H1 (cell line): ENCODE measurements at regions not wholly inside any gene's neighbourhood (a gene's known extent, or its start where the extent isn't known, plus 50 kb on each side); places are given as distances from the start of the nearest gene placed in this dataset.

Experiments used
- BRCA1 ChIP-seq: IDR thresholded peaks from 2 replicates; pipeline ENCODE4 v1.6.1; 2012; ENCODE audit warnings: low read depth, low read length, improper control_type of control experiment
- CBX8 ChIP-seq: fragments of 300-800, 300-1000 bp; sonication (generic); IDR thresholded peaks from 2 replicates; pipeline ENCODE4 v1.7.1; 2016; ENCODE audit warnings: low read depth, low read length, borderline replicate concordance
- CHD1 ChIP-seq: IDR thresholded peaks from 2 replicates; pipeline ENCODE4 v1.6.1; 2012; ENCODE audit warnings: low read depth, low read length, improper control_type of control experiment
- CHD2 ChIP-seq: IDR thresholded peaks from 2 replicates; pipeline ENCODE4 v1.6.1; 2012; ENCODE audit warnings: low read length, improper control_type of control experiment
- CTCF ChIP-seq, 3 experiments: IDR thresholded peaks; 1 replicate in 2 of 3; 2 replicates in 1 of 3; pipeline versions ENCODE4 v1.5.1 to v1.6.1; 2011; ENCODE audit warnings: low read length in 3 of 3, mild to moderate bottlenecking in 3 of 3, inconsistent platforms in 2 of 3, low read depth in 1 of 3, moderate library complexity in 1 of 3; ENCODE audit not compliant: insufficient read depth in 1 of 3; ENCODE audit errors: control extremely low read depth in 1 of 3
- EZH2 ChIP-seq: fragments of 200-600 bp; sonication (generic); IDR thresholded peaks from 2 replicates; pipeline ENCODE4 v1.7.1; 2012; ENCODE audit warnings: low read depth, mild to moderate bottlenecking, moderate library complexity, low read length, inconsistent platforms; ENCODE audit not compliant: severe bottlenecking
- HDAC6 ChIP-seq: IDR thresholded peaks from one replicate; pipeline ENCODE4 v1.7.1; 2012; ENCODE audit warnings: low read depth, mild to moderate bottlenecking, inconsistent platforms, low read length, moderate library complexity
- JUN ChIP-seq: IDR thresholded peaks from 2 replicates; pipeline ENCODE4 v1.6.1; 2011; ENCODE audit warnings: low read depth, mild to moderate bottlenecking, improper control_type of control experiment, low read length
- JUND ChIP-seq: IDR thresholded peaks from 2 replicates; pipeline ENCODE4 v1.6.1; 2011; ENCODE audit warnings: mild to moderate bottlenecking, improper control_type of control experiment, low read length
- KDM4A ChIP-seq: IDR thresholded peaks from one replicate; pipeline ENCODE4 v1.7.1; 2012; ENCODE audit warnings: low read depth, mild to moderate bottlenecking, moderate library complexity, low read length, inconsistent platforms; ENCODE audit not compliant: severe bottlenecking
- POLR2A ChIP-seq, 2 experiments: IDR thresholded peaks; 1 replicate in 1 of 2; 2 replicates in 1 of 2; pipeline ENCODE4 v1.6.1; 2011; ENCODE audit warnings: low read depth in 2 of 2, low read length in 2 of 2, mild to moderate bottlenecking in 2 of 2; ENCODE audit errors: control extremely low read depth in 1 of 2
- POLR2AphosphoS5 ChIP-seq: IDR thresholded peaks from 2 replicates; pipeline ENCODE4 v1.6.1; 2011; ENCODE audit warnings: low read depth, low read length
- SRF ChIP-seq: IDR thresholded peaks from 2 replicates; pipeline ENCODE4 v1.6.1; 2011; ENCODE audit warnings: mild to moderate bottlenecking, low read depth, low read length, moderate library complexity
- TBP ChIP-seq: IDR thresholded peaks from 2 replicates; pipeline ENCODE4 v1.6.1; 2011; ENCODE audit warnings: low read depth, low read length, improper control_type of control experiment

DNA sequence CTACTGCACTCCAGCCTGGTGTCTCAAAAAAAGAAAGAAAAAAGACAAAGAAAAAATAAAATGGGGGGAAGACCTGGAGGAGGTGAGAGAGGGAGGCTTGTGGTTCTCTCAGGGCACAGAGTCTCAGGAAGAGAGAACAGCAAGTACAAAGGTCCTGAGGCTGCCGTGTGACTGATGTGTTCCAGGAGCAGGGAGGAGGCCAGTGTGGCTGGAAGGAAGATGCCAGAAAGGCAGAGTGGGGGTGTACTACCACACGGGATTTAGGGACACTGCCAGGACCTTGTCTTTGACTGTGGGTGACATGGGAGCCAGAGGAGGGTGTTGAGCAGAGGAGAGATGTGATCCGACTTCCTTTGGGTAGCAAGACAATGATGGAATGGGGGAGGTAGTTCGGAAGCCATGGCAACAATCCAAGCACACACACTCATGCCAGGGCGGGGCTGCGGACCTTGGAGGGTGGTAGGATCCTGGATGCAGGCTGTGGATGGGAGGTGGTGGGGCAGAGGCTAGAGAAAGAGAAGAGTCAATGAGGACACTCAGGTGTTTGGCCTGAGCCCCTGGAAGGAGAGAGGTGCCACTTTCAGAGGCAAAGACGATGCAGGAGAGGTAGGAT lies 136.4 kb upstream of the PTPN1 start:
- TF ChIP-seq CHD2: no peak
- TF ChIP-seq CTCF (IDR thresholded peaks at IDR 0.05; ENCODE audit: control extremely low read depth in 1 of 3, insufficient read depth in 1 of 3, low read depth in 1 of 3, low read length in 3 of 3): no peak
- TF ChIP-seq JUN: no peak
- no peak for TF ChIP-seq CHD1
- no peak for TF ChIP-seq KDM4A
- TF ChIP-seq BRCA1: no peak
- TF ChIP-seq JUND: no peak
- TF ChIP-seq EZH2: no peak
- no peak for TF ChIP-seq CBX8
- no peak for TF ChIP-seq POLR2AphosphoS5
- TF ChIP-seq TBP: no peak
- no peak for TF ChIP-seq POLR2A (IDR thresholded peaks at IDR 0.05; ENCODE audit: control extremely low read depth in 1 of 2, low read depth in 2 of 2, low read length in 2 of 2)
- TF ChIP-seq SRF: no peak
- no peak for TF ChIP-seq HDAC6
